H1 (cell line): ENCODE measurements at regions not wholly inside any gene's neighbourhood (a gene's known extent, or its start where the extent isn't known, plus 50 kb on each side); places are given as distances from the start of the nearest gene placed in this dataset.

Experiments
- CTCF ChIA-PET: fragments of 300-600 bp; sonication (Branson Sonifier 250); formaldehyde crosslinking; loops from one replicate; lab custom pipeline; 2021; ENCODE audit not compliant: partially characterized antibody; lab: Charles Lee
- POLR2A ChIA-PET: fragments of 300-600 bp; sonication (Branson Sonifier 250); formaldehyde crosslinking; loops from one replicate; lab custom pipeline; 2021; ENCODE audit warnings: inconsistent platforms; ENCODE audit not compliant: partially characterized antibody; lab: Charles Lee
- DNase-seq, 2 experiments: peaks; one replicate each; pipeline versions ENCODE4 v3.0.0 to v3.0.0-alpha.2; 2010 to 2022; ENCODE audit warnings: low spot score in 2 of 2, low read depth in 1 of 2, mixed read lengths in 1 of 2
- FAIRE-seq: peaks from 2 replicates; lab custom pipeline; 2011; peaks lifted over from hg19 to GRCh38; lab: Jason Lieb, UNC
- H2AFZ ChIP-seq: 2 replicates; pipeline ENCODE4 v1.8.1; 2012; ENCODE audit warnings: low read length, inconsistent platforms
- H2AK5ac ChIP-seq: 2 replicates; pipeline ENCODE4 v1.6.1; 2013; ENCODE audit warnings: low read depth, low read length
- H2BK120ac ChIP-seq: replicated peaks from 2 replicates; pipeline ENCODE3; 2013; ENCODE audit warnings: low read depth, low read length, inconsistent platforms
- H2BK12ac ChIP-seq: 2 replicates; pipeline ENCODE4 v1.6.1; 2013; ENCODE audit warnings: low read depth, low read length
- H2BK15ac ChIP-seq: 2 replicates; pipeline ENCODE4 v1.6.1; 2013; ENCODE audit warnings: low read length
- H2BK20ac ChIP-seq: 2 replicates; pipeline ENCODE4 v1.6.1; 2013; ENCODE audit warnings: low read length
- H2BK5ac ChIP-seq: 2 replicates; pipeline ENCODE4 v1.6.1; 2013; ENCODE audit warnings: low read depth, low read length
- H3K14ac ChIP-seq: 2 replicates; pipeline ENCODE4 v1.6.1; 2013; ENCODE audit warnings: inconsistent platforms; ENCODE audit not compliant: insufficient read length
- H3K18ac ChIP-seq: 2 replicates; pipeline ENCODE4 v1.6.1; 2013; ENCODE audit warnings: low read length; ENCODE audit errors: extremely low read depth
- H3K23ac ChIP-seq: 2 replicates; pipeline ENCODE4 v1.6.1; 2013; ENCODE audit warnings: inconsistent platforms; ENCODE audit not compliant: insufficient read length
- H3K23me2 ChIP-seq: 2 replicates; pipeline ENCODE4 v1.6.1; 2013; ENCODE audit warnings: low read depth, low read length
- H3K27ac ChIP-seq: 2 replicates; pipeline ENCODE4 v1.6.1; 2011; ENCODE audit warnings: low read depth, low read length, inconsistent platforms
- H3K27me3 ChIP-seq, 4 experiments: replicated peaks in 1 of 4; 1 replicate in 1 of 4; 2 replicates in 3 of 4; pipeline versions ENCODE4 v1.6.1 to v1.8.1; 2011 to 2013; ENCODE audit warnings: low read length in 3 of 4, mild to moderate bottlenecking in 3 of 4, inconsistent platforms in 2 of 4, mixed read lengths in 2 of 4, moderate library complexity in 1 of 4; ENCODE audit not compliant: control insufficient read depth in 3 of 4, insufficient read depth in 3 of 4; ENCODE audit errors: extremely low read depth in 1 of 4
- H3K36me3 ChIP-seq, 4 experiments: 2 replicates each; pipeline versions ENCODE4 v1.6.1 to v1.8.1; 2011 to 2013; ENCODE audit warnings: mild to moderate bottlenecking in 4 of 4, low read length in 3 of 4, moderate library complexity in 2 of 4, control low read depth in 1 of 4, inconsistent platforms in 1 of 4; ENCODE audit not compliant: insufficient read depth in 4 of 4, control insufficient read depth in 2 of 4
- H3K4ac ChIP-seq: replicated peaks from 2 replicates; pipeline ENCODE3; 2013; ENCODE audit warnings: low read length, low read depth, mixed read lengths, inconsistent platforms; ENCODE audit not compliant: insufficient read length
- H3K4me1 ChIP-seq, 4 experiments: replicated peaks in 1 of 4; 1 replicate in 1 of 4; 2 replicates in 3 of 4; pipeline versions ENCODE4 v1.6.1 to v1.8.1; 2011 to 2013; ENCODE audit warnings: low read length in 3 of 4, inconsistent platforms in 2 of 4, mixed read lengths in 1 of 4; ENCODE audit not compliant: insufficient read depth in 4 of 4, control insufficient read depth in 3 of 4
- H3K4me2 ChIP-seq, 2 experiments: 2 replicates each; pipeline versions ENCODE4 v1.6.1 to v1.8.1; 2011 to 2013; ENCODE audit warnings: low read depth in 2 of 2, low read length in 2 of 2, control low read depth in 1 of 2, inconsistent platforms in 1 of 2, mild to moderate bottlenecking in 1 of 2; ENCODE audit not compliant: insufficient read depth in 1 of 2
- H3K4me3 ChIP-seq, 4 experiments: fragments of 200-600, 300-600 bp in 1 of 4; sonication (generic), shearing (Covaris generic), sonication (Bioruptor Twin) in 1 of 4; 2 replicates each; pipeline versions ENCODE4 v1.5.1 to v1.8.1; 2011 to 2016; ENCODE audit warnings: low read length in 4 of 4, low read depth in 3 of 4, control low read depth in 2 of 4, inconsistent platforms in 2 of 4, mild to moderate bottlenecking in 2 of 4, mixed read lengths in 1 of 4, moderate library complexity in 1 of 4; ENCODE audit not compliant: insufficient read depth in 2 of 4; ENCODE audit errors: extremely low read depth in 1 of 4
- H3K56ac ChIP-seq: replicated peaks from 2 replicates; pipeline ENCODE3; 2013; ENCODE audit warnings: low read depth, mild to moderate bottlenecking, mixed read lengths, low read length, inconsistent platforms; ENCODE audit not compliant: insufficient read length
- H3K79me1 ChIP-seq: 2 replicates; pipeline ENCODE4 v1.6.1; 2013; ENCODE audit warnings: low read depth, low read length, control low read depth
- H3K79me2 ChIP-seq, 2 experiments: 2 replicates each; pipeline versions ENCODE4 v1.6.1 to v1.8.1; 2012 to 2013; ENCODE audit warnings: low read length in 2 of 2, mild to moderate bottlenecking in 2 of 2, inconsistent platforms in 1 of 2; ENCODE audit not compliant: insufficient read depth in 2 of 2, control insufficient read depth in 1 of 2
- H3K9ac ChIP-seq, 4 experiments: replicated peaks in 1 of 4; 1 replicate in 1 of 4; 2 replicates in 3 of 4; pipeline versions ENCODE4 v1.6.1 to v1.8.1; 2011 to 2013; ENCODE audit warnings: low read depth in 3 of 4, low read length in 3 of 4, control low read depth in 2 of 4, mild to moderate bottlenecking in 2 of 4, moderate library complexity in 2 of 4, inconsistent platforms in 1 of 4; ENCODE audit errors: extremely low read depth in 1 of 4
- H3K9me3 ChIP-seq, 2 experiments: 2 replicates each; pipeline versions ENCODE4 v1.6.1 to v1.8.1; 2012 to 2013; ENCODE audit warnings: mild to moderate bottlenecking in 2 of 2, moderate library complexity in 2 of 2, control low read depth in 1 of 2, inconsistent platforms in 1 of 2, low read depth in 1 of 2, low read length in 1 of 2, mixed read lengths in 1 of 2; ENCODE audit not compliant: insufficient read depth in 2 of 2
- H4K20me1 ChIP-seq, 2 experiments: replicated peaks in 1 of 2; 2 replicates each; pipeline versions ENCODE3 to v1.8.1; 2011 to 2013; ENCODE audit warnings: inconsistent platforms in 2 of 2, low read length in 2 of 2, mild to moderate bottlenecking in 1 of 2; ENCODE audit not compliant: insufficient read depth in 2 of 2, control insufficient read depth in 1 of 2
- H4K5ac ChIP-seq: 2 replicates; pipeline ENCODE4 v1.6.1; 2013; ENCODE audit warnings: low read length, low read depth, mixed read lengths, inconsistent platforms; ENCODE audit not compliant: insufficient read length
- H4K8ac ChIP-seq: 2 replicates; pipeline ENCODE4 v1.8.0; 2013; ENCODE audit warnings: mild to moderate bottlenecking, moderate library complexity, low read length, inconsistent platforms; ENCODE audit not compliant: insufficient read depth; ENCODE audit errors: extremely low read depth
- H4K91ac ChIP-seq: replicated peaks from 2 replicates; pipeline ENCODE3; 2013; ENCODE audit warnings: low read length, mixed read lengths, inconsistent platforms; ENCODE audit not compliant: insufficient read length
- EP300 ChIP-seq, 2 experiments: IDR thresholded peaks; 1 replicate in 1 of 2; 2 replicates in 1 of 2; pipeline ENCODE4 v1.6.1; 2011 to 2012; ENCODE audit warnings: low read depth in 2 of 2, low read length in 2 of 2, mild to moderate bottlenecking in 2 of 2, borderline replicate concordance in 1 of 2, inconsistent platforms in 1 of 2, moderate library complexity in 1 of 2
- RFX5 ChIP-seq: IDR thresholded peaks from 2 replicates; pipeline ENCODE4 v1.6.1; 2011; ENCODE audit warnings: low read depth, low read length, improper control_type of control experiment, borderline replicate concordance
- RXRA ChIP-seq: IDR thresholded peaks from 2 replicates; pipeline ENCODE4 v1.6.1; 2011; ENCODE audit warnings: low read depth, mild to moderate bottlenecking, low read length, moderate library complexity; ENCODE audit not compliant: insufficient read depth
- SAP30 ChIP-seq: fragments of 300-600 bp; sonication (generic); IDR thresholded peaks from 2 replicates; pipeline ENCODE4 v1.7.1; 2012; ENCODE audit warnings: low read length, moderate library complexity, mild to moderate bottlenecking, inconsistent platforms; ENCODE audit not compliant: insufficient read depth, insufficient replicate concordance
- SP1 ChIP-seq: IDR thresholded peaks from 2 replicates; pipeline ENCODE4 v1.6.1; 2011; ENCODE audit warnings: low read depth, low read length
- TCF12 ChIP-seq: IDR thresholded peaks from 2 replicates; pipeline ENCODE4 v1.6.1; 2011; ENCODE audit warnings: low read depth, mild to moderate bottlenecking, low read length
- WGBS, 2 experiments: shearing (Covaris generic) in 1 of 2; methylation state at CpG; one replicate each; pipeline versions ENCODE4 v1.1.6 to v1.1.7; 2013 to 2015; ENCODE audit warnings: low lambda C conversion rate in 2 of 2, mixed read lengths in 2 of 2, inconsistent platforms in 1 of 2, low coverage in 1 of 2, missing lambda C conversion rate in 1 of 2; ENCODE audit not compliant: insufficient replicate concordance in 2 of 2, insufficient coverage in 1 of 2, insufficient read length in 1 of 2; ENCODE audit errors: extremely low coverage in 1 of 2, missing lambda C conversion rate in 1 of 2; 5-methylcytosine and 5-hydroxymethylcytosine counted together
- TF ChIP-seq, protein P1 (sequence below): IDR thresholded peaks from 2 replicates; pipeline ENCODE4 v1.6.1; 2012; ENCODE audit warnings: inconsistent platforms

GRCh38 chr2:22800412-22800811 lies 584.6 kb upstream of the KLHL29 start:
- FAIRE-seq (peak; percentile 24), DNase-seq (peak in 1 of 2 experiments; percentile 53)
- Histone ChIP-seq H3K23me2 (no peaks in the 10 kb centered on the region), H3K79me2 (no peaks in the 10 kb centered on the region), H2BK20ac (no peak overlapping the region), H3K9me3 (peaks cover 8 to 9% of the 10 kb centered on the region in 2 experiments; a peak in 3 of 4 replicates), H2AK5ac (no peak overlapping the region), H2AFZ (no peak overlapping the region), H3K27me3 (no peaks in the 10 kb centered on the region), H2BK12ac (no peak overlapping the region), H3K4me1 (peaks cover 0 to 8% (median 5%) of the 10 kb centered on the region in 4 experiments; a peak in 6 of 7 replicates), H3K4ac (no peak overlapping the region), H3K79me1 (no peaks in the 10 kb centered on the region), H3K18ac (no peak overlapping the region; the same call in 1 of the 2 replicates), H3K4me2 (peak overlapping the region; percentile 2 to 46; a peak in 2 of 4 replicates), H3K9ac (no peak overlapping the region), H3K4me3 (no peak overlapping the region), H3K36me3 (no peaks in the 10 kb centered on the region), H3K23ac (no peak overlapping the region), H4K5ac (no peak overlapping the region), H3K56ac (no peak overlapping the region), H2BK15ac (no peak overlapping the region), H3K14ac (no peak overlapping the region), H4K8ac (no peak overlapping the region), H3K27ac (0 out of 2 replicates have a peak overlapping the region, but pooled peaks have one; percentile 9), H2BK5ac (peak overlapping the region; percentile 23; the same call in 1 of the 2 replicates), H4K20me1 (no peaks in the 10 kb centered on the region), H4K91ac (no peak overlapping the region), H2BK120ac (no peak overlapping the region)
- WGBS, 2 experiments = 69% methylated on average over 1 of the region's 1 CpG; no CpG with 5 or more reads in 1 of the 2 experiments
- CTCF ChIA-PET = no interaction called here
- POLR2A ChIA-PET = no interaction called here
- TF ChIP-seq RXRA (no peak), SAP30 (no peak), RFX5 (no peak), EP300 (IDR thresholded peaks at IDR 0.05; ENCODE audit: borderline replicate concordance in 1 of 2, low read depth in 2 of 2, low read length in 2 of 2) (peak in 1 of 2 experiments; percentile 71; a peak in 1 of 3 replicates), TCF12 (peak; percentile 96), SP1 (peak; percentile 33; the same call in 1 of the 2 replicates)
- TF ChIP-seq, protein P1, sequence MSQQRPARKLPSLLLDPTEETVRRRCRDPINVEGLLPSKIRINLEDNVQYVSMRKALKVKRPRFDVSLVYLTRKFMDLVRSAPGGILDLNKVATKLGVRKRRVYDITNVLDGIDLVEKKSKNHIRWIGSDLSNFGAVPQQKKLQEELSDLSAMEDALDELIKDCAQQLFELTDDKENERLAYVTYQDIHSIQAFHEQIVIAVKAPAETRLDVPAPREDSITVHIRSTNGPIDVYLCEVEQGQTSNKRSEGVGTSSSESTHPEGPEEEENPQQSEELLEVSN = no peak
